ENCODE measurements at regions not wholly inside any gene's neighbourhood (a gene's known extent, or its start where the extent isn't known, plus 50 kb on each side); places are given as distances from the start of the nearest gene placed in this dataset.
A peak's percentile ranks its signal among the peaks of the same experiment; 100 is the strongest.

- peak; percentile 11 for DNase-seq (ENCODE audit: low read depth)
Observed at GRCh38 chr9:13717322-13718054, 438.0 kb upstream of the MPDZ start.

GRCh38 chr9:13716601-13717321, 437.3 kb upstream of the MPDZ start:
- DNase-seq (ENCODE audit: low read depth): no peak

GRCh38 chr9:13716090-13716489, 436.6 kb upstream of the MPDZ start:
- DNase-seq (ENCODE audit: low read depth): no peak

GRCh38 chr9:13715430-13715829, 435.9 kb upstream of the MPDZ start:
- DNase-seq (ENCODE audit: low read depth): no peak

- peak; percentile 49 for DNase-seq (ENCODE audit: low read depth)
Observed at GRCh38 chr9:13707612-13708576, 428.4 kb upstream of the MPDZ start.

- peak; percentile 11 for DNase-seq (ENCODE audit: low read depth)
Observed at GRCh38 chr9:13705918-13706317, 426.4 kb upstream of the MPDZ start.

- DNase-seq (ENCODE audit: low read depth): peak; percentile 23
Observed at GRCh38 chr9:13705373-13705772, 425.9 kb upstream of the MPDZ start.

GRCh38 chr9:13690595-13690994, 411.1 kb upstream of the MPDZ start:
- no peak for DNase-seq (ENCODE audit: low read depth)

- no peak for DNase-seq (ENCODE audit: low read depth)
Observed at GRCh38 chr9:13689925-13690324, 410.4 kb upstream of the MPDZ start.

GRCh38 chr9:13688990-13689600, 409.6 kb upstream of the MPDZ start:
- DNase-seq (ENCODE audit: low read depth): no peak

GRCh38 chr9:13688223-13688989, 408.9 kb upstream of the MPDZ start:
- no peak for DNase-seq (ENCODE audit: low read depth)

GRCh38 chr9:13684656-13685055, 405.2 kb upstream of the MPDZ start:
- no peak for DNase-seq (ENCODE audit: low read depth)

GRCh38 chr9:13677801-13678200, 398.3 kb upstream of the MPDZ start:
- DNase-seq (ENCODE audit: low read depth): no peak

GRCh38 chr9:13675638-13676000, 396.1 kb upstream of the MPDZ start:
- no peak for DNase-seq (ENCODE audit: low read depth)

GRCh38 chr9:13674926-13675637, 395.6 kb upstream of the MPDZ start:
- no peak for DNase-seq (ENCODE audit: low read depth)

- DNase-seq (ENCODE audit: low read depth): no peak
Observed at GRCh38 chr9:13673348-13673747, 393.9 kb upstream of the MPDZ start.

GRCh38 chr9:13665418-13666066, 386.1 kb upstream of the MPDZ start:
- peak; percentile 84 for DNase-seq (ENCODE audit: low read depth)

- peak; percentile 39 for DNase-seq (ENCODE audit: low read depth)
Observed at GRCh38 chr9:13661014-13661413, 381.5 kb upstream of the MPDZ start.

- DNase-seq (ENCODE audit: low read depth): no peak
Observed at GRCh38 chr9:13651969-13652663, 372.6 kb upstream of the MPDZ start.

Measured in RPMI7951 (cell line).